HG03095 (cell line): ENCODE measurements at regions not wholly inside any gene's neighbourhood (a gene's known extent, or its start where the extent isn't known, plus 50 kb on each side); places are given as distances from the start of the nearest gene placed in this dataset.

Experiments
- ATAC-seq: cut with Tn5 transposase; IDR thresholded peaks from one replicate; pipeline ENCODE4 v1.9.1; 2021; ENCODE audit warnings: moderate library complexity; ENCODE audit not compliant: unreplicated experiment

GRCh38 chr14:38425324-38425976 lies 169.6 kb upstream of the CLEC14A start:
- ATAC-seq = no peak

GRCh38 chr14:38420048-38420447 lies 164.2 kb upstream of the CLEC14A start:
- no peak for ATAC-seq

GRCh38 chr14:38419579-38419978 lies 163.7 kb upstream of the CLEC14A start:
- ATAC-seq = no peak

- no peak for ATAC-seq
These were observed 156.8 kb upstream of the CLEC14A start for GRCh38 chr14:38412654-38413053.

GRCh38 chr14:38410442-38410841 lies 154.5 kb upstream of the CLEC14A start:
- no peak for ATAC-seq

GRCh38 chr14:38409071-38409705 lies 153.3 kb upstream of the CLEC14A start:
- ATAC-seq = no peak

- ATAC-seq = no peak
These were observed 150.2 kb upstream of the CLEC14A start for GRCh38 chr14:38405851-38406635.

- no peak for ATAC-seq
These were observed 148.7 kb upstream of the CLEC14A start for GRCh38 chr14:38404616-38405015.

GRCh38 chr14:38404100-38404541 lies 148.2 kb upstream of the CLEC14A start:
- no peak for ATAC-seq

GRCh38 chr14:38400751-38401150 lies 144.9 kb upstream of the CLEC14A start:
- no peak for ATAC-seq

GRCh38 chr14:38399652-38400051 lies 143.8 kb upstream of the CLEC14A start:
- no peak for ATAC-seq

- no peak for ATAC-seq
These were observed 138.9 kb upstream of the CLEC14A start for GRCh38 chr14:38394767-38395166.

GRCh38 chr14:38394064-38394463 lies 138.2 kb upstream of the CLEC14A start:
- no peak for ATAC-seq

- no peak for ATAC-seq
These were observed 135.4 kb upstream of the CLEC14A start for GRCh38 chr14:38391334-38391733.

GRCh38 chr14:38389681-38390080 lies 133.8 kb upstream of the CLEC14A start:
- ATAC-seq = no peak

GRCh38 chr14:38387821-38388220 lies 131.9 kb upstream of the CLEC14A start:
- ATAC-seq = no peak

GRCh38 chr14:38385836-38386235 lies 129.9 kb upstream of the CLEC14A start:
- ATAC-seq = no peak

GRCh38 chr14:38385343-38385742 lies 129.4 kb upstream of the CLEC14A start:
- ATAC-seq = no peak

GRCh38 chr14:38384741-38385140 lies 128.8 kb upstream of the CLEC14A start:
- no peak for ATAC-seq

GRCh38 chr14:38367922-38368321 lies 112.0 kb upstream of the CLEC14A start:
- ATAC-seq = no peak

- no peak for ATAC-seq
These were observed 110.5 kb upstream of the CLEC14A start for GRCh38 chr14:38366374-38366773.

- no peak for ATAC-seq
These were observed 107.3 kb upstream of the CLEC14A start for GRCh38 chr14:38363217-38363616.
